ENCODE measurements at regions not wholly inside any gene's neighbourhood (a gene's known extent, or its start where the extent isn't known, plus 50 kb on each side); places are given as distances from the start of the nearest gene placed in this dataset.

DNA sequence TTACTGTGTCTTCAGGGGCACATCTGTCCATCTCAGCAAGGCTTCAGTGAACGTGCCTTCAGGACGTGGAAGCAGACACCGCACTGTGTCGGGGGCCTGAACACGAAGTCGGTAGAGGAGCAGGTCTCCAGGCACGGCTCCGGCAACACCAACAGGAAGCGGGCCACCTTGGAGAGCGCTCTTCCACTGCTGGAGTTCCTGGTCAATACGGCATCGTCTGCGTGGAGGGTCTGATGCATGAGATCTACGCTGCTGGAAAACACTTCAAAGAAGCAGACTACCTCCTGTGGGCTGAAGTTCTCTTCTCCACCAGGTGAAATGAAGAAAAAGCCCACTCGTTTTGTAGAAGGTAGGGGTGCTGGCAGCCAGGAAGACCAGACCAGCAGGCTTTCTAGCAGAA, 69.3 kb upstream of the SLCO4A1 start:
- ATAC-seq (no peak), DNase-seq (ENCODE audit: missing footprints) (no peak)
- intact Hi-C loops (cut with DNase I): no loop called here

DNA sequence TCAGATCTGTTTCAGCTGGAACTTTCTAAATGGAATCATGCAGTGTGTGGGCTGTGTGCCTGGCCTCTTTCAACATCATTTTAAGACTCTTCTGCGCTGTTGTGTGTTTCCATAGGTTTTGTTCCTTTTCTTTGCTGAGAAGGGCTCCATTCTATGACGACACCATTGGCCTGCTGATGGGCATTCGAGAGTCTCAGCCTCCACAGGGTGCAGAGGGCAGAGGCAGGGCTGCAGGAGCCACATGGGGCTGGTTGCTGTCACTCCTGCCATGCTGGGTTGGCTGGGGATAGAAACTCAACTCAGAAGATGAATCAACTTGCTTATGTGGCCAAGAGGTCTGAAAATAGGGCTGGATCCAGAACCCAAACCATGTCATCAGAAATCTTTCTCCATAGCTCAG, 68.5 kb upstream of the SLCO4A1 start:
- no peak for DNase-seq (ENCODE audit: missing footprints)
- intact Hi-C loops (cut with DNase I): no loop called here
- no peak for ATAC-seq

DNA sequence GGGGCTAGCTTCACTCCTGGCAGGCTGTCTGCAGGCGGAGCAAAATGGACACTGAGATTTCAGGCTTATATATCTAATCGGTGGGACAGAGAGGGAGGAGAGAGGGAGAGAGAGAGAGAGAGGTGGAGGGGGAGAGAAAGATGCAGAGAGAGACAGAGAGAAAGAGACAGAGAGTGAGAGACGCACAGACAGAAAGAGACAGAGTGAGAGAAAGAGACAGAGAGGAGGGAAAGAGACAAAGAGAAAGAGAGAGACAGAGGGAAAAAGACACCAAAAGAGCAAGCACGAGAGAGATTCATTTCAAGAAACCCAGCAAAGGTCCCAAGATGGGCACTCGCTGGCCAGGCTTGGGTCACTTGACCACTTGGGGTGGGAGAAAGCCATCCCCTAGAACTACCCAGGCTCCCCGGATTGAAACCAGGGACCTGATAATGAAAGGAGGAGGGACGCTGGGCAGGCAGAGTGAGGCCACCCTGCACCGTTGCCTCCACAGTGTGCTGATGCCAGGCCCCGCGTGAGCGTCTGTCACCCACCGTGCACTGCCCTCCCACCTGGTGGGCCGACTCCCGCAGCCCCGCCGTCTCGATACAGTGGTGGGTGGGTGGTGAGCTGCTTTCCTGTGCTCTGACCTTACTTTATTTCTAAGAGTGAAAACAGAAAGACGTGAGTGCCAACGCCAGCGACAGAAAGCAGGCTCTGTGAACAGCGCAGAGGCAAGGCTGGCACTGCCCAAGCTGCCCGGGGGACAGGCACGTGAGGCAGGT, 67.9 kb upstream of the SLCO4A1 start:
- no peak for DNase-seq (ENCODE audit: missing footprints)
- intact Hi-C loops (cut with DNase I): no loop called here
- ATAC-seq: no peak

DNA sequence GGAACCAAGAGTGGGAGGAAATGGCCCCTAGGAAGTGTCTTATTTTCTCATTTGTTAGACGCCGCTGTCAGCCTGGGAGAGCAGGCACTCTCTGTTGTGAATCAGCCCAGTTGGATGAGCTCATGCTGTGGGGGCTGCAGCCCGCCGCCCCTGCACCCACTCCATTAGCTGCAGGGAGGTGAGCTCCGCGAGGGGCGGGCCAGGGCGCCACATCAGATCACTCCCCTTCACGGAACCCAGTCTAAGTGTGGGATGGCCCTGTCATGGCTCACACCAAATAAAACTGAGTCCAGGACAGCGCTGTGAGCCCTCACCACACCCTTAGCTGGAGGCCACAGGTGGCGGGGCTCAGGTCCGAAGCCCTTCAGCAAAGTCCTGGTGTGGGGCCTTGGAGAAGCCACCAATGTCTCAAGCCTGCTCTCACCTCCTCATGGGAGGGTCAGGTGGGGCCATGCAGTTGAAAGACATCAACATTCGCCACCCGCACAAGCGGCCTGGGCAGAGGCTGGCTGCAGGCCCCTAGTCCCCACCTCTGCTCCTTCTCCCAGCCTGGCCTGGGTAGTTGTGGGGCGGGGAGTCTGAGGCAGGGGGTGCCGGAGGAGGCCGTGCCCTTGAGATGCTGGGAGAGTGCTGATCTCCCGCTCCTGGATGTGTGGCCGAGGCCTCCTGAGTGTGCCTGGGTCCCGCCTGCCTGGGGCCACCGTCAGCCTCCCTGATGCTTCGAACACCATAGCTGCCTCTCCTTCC, 66.2 kb upstream of the SLCO4A1 start:
- intact Hi-C loops (cut with DNase I): no loop called here
- ATAC-seq (no peak), DNase-seq (ENCODE audit: missing footprints) (no peak)

DNA sequence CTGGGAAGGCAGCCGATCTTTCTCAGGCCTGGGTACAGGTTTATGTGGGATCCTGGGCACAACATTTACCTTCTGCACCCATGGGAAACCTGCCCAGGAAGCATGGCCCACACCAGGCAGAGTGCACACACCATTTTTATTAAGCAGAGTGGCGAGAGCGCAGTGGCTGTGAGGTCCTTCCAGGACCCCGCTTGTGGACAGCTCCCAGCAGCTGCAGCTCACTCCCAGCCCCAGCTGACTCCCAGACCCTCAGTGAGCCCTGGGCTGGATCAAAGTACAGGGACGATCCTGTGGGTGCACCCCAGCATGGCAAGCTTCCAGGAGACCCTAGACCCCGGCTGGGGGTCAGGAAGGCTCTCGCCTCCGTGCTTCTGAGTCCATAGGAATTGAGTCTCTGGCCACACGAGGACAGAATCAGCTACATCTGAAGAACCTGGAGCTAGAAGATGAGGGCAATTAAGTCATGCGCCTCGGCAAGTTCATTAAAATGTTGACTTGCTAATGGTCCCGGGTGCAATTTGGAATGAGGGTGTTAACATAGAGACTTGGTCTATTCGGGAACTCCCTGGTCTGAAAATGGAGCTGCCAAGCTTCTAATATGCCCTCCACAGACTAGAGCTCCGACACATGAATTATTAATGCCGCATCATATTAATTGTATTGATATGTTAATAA, 65.4 kb upstream of the SLCO4A1 start:
- intact Hi-C loops (cut with DNase I): no loop called here
- ATAC-seq (no peak), DNase-seq (ENCODE audit: missing footprints) (peak; percentile 56)

DNA sequence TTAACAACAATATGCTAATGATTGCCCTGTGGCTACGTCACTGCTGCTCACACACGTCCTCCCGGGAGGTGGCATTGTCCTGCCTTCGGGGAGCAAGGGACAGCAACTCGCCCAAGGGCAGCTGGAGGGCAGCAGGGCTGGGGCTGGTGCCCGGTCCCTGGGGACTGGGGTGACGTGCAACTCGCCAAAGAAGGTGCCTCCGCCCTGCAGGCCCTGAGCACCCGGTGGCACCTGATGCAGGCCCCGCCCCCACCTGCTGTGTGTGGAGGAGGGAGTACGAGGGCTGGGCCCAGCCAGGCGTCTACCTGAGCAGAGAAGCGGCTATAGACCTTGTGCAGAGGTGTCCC, 64.8 kb upstream of the SLCO4A1 start:
- DNase-seq (ENCODE audit: missing footprints): peak; percentile 63
- ATAC-seq: peak; percentile 20

DNA sequence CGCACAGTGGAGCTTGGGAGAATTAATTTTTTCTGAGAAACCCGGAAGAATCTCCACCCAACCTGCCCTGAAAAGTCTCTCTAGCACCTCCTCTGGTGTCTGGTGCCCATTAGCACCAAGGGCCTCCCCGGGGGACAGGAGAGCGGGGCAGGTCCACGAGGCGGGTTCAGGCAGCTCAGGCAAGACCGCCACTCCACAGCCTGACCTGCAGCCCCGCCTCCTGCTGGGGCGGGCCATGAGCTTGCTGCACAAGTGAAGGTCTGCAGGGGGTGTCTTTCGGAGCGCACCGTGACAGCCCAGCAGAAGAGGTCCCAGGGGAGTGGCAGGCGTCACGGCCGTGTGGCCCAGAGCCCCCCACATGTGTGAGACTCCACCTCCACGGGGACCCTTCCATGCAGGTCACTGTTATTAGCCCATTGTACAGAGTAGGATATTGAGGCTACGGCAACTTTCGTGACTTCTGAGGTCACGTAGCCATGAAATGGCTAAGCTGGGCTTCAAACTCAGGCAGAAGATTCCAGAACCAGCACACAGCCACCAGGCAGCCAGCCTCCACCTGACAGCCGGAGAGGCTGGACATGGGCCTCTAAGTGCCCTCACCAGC, 63.9 kb upstream of the SLCO4A1 start:
- ATAC-seq: no peak
- DNase-seq (ENCODE audit: missing footprints): peak; percentile 7
- intact Hi-C loops (cut with DNase I): no loop called here

More for the DNA sequence above, 64.8 kb upstream of the SLCO4A1 start:
- intact Hi-C loops (cut with DNase I): no loop called here

DNA sequence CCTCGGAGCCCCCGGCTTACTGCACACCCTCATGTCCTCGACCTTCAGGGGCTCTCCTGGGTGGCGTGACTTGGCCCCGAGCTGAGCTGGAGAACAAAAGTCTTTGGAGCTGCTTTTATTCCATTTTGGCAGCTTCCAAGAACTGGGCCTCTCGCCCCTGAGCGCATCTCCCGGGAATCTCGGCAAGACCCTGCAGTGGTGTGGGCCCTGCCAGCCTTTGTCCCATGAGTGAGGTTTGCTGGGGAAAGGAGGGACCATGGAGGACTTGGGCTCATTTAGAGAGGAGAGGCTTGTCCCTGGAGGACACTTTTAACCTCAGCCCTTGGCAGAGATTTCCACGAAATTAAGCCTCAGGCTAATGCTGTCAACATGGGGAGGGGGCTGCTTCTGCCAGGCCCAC, 62.3 kb upstream of the SLCO4A1 start:
- intact Hi-C loops (cut with DNase I): no loop called here
- ATAC-seq: no peak
- DNase-seq (ENCODE audit: missing footprints): peak; percentile 11

DNA sequence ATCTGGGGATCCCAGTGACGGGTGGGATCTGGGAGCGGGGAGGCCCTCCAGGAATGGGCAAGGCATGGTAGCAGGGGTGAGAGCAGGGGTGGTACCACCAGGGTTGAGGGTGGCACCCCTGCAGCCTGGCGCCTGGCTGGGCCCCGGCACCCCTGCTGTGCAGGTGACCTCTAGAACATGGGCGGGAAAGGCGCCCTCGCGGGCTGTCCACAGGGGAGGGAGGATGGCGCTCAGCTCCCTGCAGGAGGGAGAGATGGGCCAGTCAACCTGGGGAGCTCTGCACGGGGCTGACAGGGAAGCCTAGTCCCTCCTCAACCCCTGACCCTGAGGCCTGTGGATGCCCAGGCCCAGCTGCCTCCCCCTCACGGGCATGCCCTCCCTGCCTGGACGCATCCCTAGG, 61.6 kb upstream of the SLCO4A1 start:
- DNase-seq (ENCODE audit: missing footprints): peak; percentile 26
- intact Hi-C loops (cut with DNase I): no loop called here
- no peak for ATAC-seq

DNA sequence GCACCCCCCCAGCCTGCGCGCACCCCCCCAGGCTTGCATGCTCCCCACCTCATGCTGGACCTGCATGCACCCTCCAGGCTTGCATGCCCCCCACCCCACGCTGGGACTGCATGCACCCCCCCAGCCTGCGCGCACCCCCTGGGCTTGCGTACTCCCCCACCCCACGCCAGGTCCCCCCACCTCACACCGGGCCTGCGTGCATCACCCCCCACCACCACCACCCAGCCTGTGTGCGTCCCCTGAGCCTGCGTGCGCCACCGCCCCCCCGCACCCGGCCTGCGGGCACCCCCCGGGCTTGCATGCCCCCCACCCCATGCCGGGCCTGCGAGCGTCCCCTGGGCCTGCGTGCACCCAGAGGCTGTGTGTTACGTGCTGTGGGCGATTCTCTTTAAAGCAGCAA, 61.0 kb upstream of the SLCO4A1 start:
- intact Hi-C loops (cut with DNase I): no loop called here
- DNase-seq (ENCODE audit: missing footprints) (peak; percentile 21), ATAC-seq (no peak)

DNA sequence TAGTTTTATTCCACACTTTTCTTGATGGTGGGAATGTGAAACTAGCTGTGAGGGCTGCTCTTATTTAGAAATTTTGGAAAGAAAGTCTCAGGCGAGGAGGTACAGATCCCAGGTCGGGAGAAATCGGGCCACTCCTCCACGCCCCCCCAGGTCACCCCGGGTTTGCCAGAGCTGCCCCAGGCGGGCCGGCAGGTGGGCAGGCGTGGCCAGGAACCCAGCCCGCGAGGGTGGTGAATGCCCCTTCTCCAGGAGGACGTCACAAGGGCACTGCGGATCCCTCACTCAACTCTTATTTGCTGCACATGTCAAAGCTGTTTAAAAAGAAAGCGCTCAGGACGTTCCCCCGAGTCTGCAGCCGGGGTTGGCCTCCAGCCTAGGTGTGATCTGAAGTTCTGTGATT, 60.5 kb upstream of the SLCO4A1 start:
- peak; percentile 16 for DNase-seq (ENCODE audit: missing footprints)
- intact Hi-C loops (cut with DNase I): no loop called here

DNA sequence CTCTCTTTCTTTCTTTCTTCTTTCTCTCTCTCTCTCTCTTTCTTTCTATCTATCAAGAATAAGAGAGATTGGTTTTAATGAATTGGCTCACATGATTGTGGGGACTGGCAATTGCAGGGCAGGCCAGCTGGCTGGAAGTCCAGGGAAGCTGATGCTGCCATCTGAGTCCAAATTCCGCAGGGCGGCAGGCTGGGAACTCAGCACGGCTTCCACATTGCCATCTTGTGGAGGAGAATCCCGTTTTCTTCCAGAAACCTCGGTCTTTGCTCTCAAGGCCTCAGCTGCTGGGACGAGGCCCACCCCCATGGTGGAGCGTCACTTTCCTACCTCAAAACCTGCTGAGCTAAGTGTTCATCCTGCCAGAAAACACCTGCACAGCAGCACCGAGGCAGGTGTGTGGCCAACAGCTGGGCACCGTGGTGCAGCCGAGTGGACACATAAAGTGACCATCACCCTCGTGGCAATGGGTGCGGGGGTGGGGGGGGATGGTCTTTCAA, 58.8 kb upstream of the SLCO4A1 start:
- no peak for ATAC-seq

More for the DNA sequence above, 60.5 kb upstream of the SLCO4A1 start:
- ATAC-seq: no peak

DNA sequence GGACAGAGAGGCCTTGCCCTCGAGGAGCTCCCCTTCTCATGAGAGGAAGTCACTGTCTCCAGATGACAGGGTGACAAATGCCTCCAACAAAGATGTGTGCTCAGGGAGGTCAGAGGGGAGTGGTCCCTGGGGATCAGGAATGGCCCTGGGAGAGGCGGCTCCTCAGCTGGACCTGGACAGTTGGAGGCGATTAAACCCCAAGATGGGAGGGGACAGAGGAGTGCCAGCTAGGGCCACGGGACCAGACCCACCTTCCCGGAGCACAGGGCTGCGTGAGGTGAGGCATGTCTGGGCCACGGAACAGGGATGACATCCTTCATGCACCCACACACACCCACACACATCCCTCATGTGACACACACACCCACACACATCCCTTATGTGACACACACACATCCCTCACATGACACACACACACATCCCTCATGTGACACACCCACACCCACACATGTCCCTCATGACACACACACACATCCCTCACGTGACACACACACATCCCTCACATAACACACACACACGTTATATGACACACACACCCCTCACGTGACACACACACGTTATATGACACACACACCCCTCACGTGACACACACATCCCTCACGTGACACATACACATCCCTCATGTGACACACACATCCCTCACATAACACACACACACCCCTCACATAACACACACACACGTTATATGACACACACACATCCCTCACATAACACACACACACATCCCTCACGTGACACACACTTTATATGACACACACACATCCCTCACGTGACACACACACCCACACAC, 57.4 kb upstream of the SLCO4A1 start:
- ATAC-seq: no peak
- intact Hi-C loops (cut with DNase I): no loop called here
- peak; percentile 16 for DNase-seq (ENCODE audit: missing footprints)

More for the DNA sequence above, 58.8 kb upstream of the SLCO4A1 start:
- DNase-seq (ENCODE audit: missing footprints): peak; percentile 43
- intact Hi-C loops (cut with DNase I): no loop called here

DNA sequence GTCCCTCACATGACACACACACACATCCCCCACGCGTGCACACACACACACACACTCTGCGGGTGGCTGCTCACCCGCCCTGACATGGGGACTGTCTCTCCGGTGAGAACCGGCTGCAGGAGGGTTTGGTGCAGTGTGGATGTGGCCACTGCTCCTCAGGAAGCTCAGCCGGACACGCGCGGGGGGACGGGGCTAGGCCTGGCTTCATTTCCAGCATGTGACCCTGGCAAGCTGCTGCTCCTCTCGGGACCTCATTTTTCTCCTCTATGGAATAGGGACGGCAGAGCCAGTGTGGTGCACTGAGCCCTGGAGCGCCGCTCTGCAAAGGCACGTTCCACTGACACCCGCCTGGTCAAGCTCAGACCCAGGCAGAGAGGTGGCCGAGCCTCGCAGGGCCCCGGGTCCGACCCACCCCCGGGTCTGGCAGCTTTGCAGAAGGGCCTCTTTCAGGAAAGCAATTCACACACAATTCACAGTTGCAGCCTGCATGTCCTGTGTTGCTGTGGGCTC, 56.8 kb upstream of the SLCO4A1 start:
- DNase-seq (ENCODE audit: missing footprints) (peak; percentile 42), ATAC-seq (no peak)
- intact Hi-C loops (cut with DNase I): no loop called here

DNA sequence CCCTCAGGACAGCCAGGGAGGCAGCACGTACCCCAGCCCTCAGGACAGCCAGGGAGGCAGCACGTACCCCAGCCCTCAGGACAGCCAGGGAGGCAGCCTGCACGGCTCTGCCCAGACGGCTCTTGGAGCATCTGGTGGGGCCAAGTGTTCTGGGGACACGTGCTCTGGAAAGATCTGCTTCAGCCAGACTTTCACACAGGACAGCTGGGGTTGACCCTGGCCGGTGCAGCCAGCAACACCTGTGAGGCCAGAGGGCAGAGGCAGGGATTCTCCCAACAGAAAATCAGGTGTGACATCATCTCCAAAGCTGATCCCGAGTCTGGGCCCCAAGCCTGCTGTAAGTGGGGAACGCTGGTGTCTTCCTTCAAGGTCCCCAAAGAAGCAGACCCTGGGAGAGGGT, 55.5 kb upstream of the SLCO4A1 start:
- no peak for ATAC-seq

DNA sequence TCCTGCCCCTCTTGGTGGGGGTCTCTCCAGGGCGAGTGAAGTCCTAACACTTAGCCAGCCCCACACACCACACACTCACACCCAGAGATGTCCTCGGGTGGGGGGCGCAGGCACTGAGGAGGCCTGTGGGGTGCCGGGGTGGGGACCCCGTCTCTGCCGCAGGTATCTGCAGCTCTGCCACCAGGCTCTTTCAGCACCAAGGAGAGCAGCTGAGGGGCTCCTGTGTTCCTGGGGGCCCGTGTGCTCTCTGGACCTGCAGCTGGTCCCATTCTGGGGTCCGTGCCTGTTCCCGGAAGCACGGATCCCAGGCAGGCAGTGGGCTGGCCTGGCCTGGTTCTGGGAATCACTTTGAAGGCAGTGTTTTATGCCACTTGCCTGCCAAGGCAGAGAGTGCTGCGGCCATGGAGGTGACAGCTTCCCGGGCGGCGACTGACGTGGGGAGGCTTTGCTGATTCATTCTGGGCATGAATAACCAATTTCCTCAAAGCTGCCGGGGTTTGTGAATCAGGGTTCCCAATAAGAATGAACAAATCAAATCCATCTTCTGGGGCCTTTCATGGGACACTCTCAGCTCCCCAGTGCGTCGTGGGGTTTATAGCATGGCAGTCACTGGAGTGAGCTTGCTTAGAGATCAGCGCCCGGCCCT, 54.4 kb upstream of the SLCO4A1 start:
- DNase-seq (ENCODE audit: missing footprints) (peak; percentile 74), ATAC-seq (no peak)
- intact Hi-C loops (cut with DNase I): no loop called here

More for the DNA sequence above, 55.5 kb upstream of the SLCO4A1 start:
- DNase-seq (ENCODE audit: missing footprints): peak; percentile 48
- intact Hi-C loops (cut with DNase I): no loop called here

DNA sequence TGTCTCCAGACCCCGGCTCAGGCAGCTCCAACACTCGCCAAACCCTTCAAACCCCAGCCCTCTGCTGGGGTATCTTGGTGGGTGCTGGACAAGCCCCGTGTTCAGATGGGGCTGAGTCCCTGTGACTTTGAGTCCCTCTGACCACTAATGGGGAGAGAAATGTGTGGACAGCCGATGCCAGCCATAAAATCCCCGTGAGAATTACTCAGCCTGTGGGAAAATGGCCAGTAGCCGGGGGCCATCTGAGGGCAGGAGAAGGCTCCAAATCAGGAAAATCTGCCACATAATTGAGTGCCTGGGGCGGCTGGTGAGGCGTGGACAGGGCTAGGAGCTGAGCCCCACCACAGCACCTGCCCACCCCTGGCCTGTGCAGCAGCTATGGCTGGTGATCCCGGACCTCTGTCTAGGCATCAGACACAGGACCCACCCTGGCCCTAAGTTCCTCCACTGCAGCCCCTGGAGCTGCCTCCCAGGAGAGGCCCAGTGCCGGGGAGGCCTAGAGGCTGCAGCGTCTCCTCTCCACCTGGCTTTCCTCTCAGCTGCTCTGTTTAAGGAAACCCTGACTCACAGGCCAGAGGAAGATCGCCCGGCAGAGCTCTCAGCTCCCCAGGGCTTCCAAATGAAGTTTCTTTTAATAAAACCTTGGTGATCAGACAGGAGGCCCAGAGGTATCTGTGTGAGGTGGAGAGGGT, 53.7 kb upstream of the SLCO4A1 start:
- DNase-seq (ENCODE audit: missing footprints): peak; percentile 8
- ATAC-seq: no peak

More for the DNA sequence above, 53.7 kb upstream of the SLCO4A1 start:
- intact Hi-C loops (cut with DNase I): no loop called here

Data from Right ventricle myocardium inferior (tissue), 1 donor.